H1 (cell line): ENCODE measurements at regions not wholly inside any gene's neighbourhood (a gene's known extent, or its start where the extent isn't known, plus 50 kb on each side); places are given as distances from the start of the nearest gene placed in this dataset.

Source experiments
- CHD2 ChIP-seq: IDR thresholded peaks from 2 replicates; pipeline ENCODE4 v1.6.1; 2012; ENCODE audit warnings: low read length, improper control_type of control experiment
- CREB1 ChIP-seq: IDR thresholded peaks from 2 replicates; pipeline ENCODE4 v1.6.1; 2012; ENCODE audit warnings: inconsistent platforms
- JUND ChIP-seq: IDR thresholded peaks from 2 replicates; pipeline ENCODE4 v1.6.1; 2011; ENCODE audit warnings: mild to moderate bottlenecking, improper control_type of control experiment, low read length
- POLR2A ChIP-seq, 2 experiments: IDR thresholded peaks; 1 replicate in 1 of 2; 2 replicates in 1 of 2; pipeline ENCODE4 v1.6.1; 2011; ENCODE audit warnings: low read depth in 2 of 2, low read length in 2 of 2, mild to moderate bottlenecking in 2 of 2; ENCODE audit errors: control extremely low read depth in 1 of 2
- POLR2AphosphoS5 ChIP-seq: IDR thresholded peaks from 2 replicates; pipeline ENCODE4 v1.6.1; 2011; ENCODE audit warnings: low read depth, low read length
- RFX5 ChIP-seq: IDR thresholded peaks from 2 replicates; pipeline ENCODE4 v1.6.1; 2011; ENCODE audit warnings: low read depth, low read length, improper control_type of control experiment, borderline replicate concordance
- RNF2 ChIP-seq: fragments of 200-900, 300-1000 bp; sonication (generic); IDR thresholded peaks from 2 replicates; pipeline ENCODE4 v1.7.1; 2016; ENCODE audit warnings: borderline replicate concordance, low read depth, mild to moderate bottlenecking, antibody characterized with exemption, low read length; ENCODE audit not compliant: poor library complexity, severe bottlenecking; ENCODE audit errors: missing control alignments
- RXRA ChIP-seq: IDR thresholded peaks from 2 replicates; pipeline ENCODE4 v1.6.1; 2011; ENCODE audit warnings: low read depth, mild to moderate bottlenecking, low read length, moderate library complexity; ENCODE audit not compliant: insufficient read depth
- SP2 ChIP-seq: IDR thresholded peaks from 2 replicates; pipeline ENCODE4 v1.6.1; 2012; ENCODE audit warnings: mild to moderate bottlenecking, low read length, inconsistent platforms
- SUZ12 ChIP-seq: fragments of 200-600 bp; sonication (generic); IDR thresholded peaks from 2 replicates; pipeline ENCODE4 v1.6.1; 2012; ENCODE audit warnings: mild to moderate bottlenecking, inconsistent platforms, low read length, moderate library complexity, mixed read lengths
- TAF1 ChIP-seq: IDR thresholded peaks from 2 replicates; pipeline ENCODE4 v1.6.1; 2011; ENCODE audit warnings: mild to moderate bottlenecking, low read depth, low read length
- TF ChIP-seq, protein P1 (sequence below), 3 experiments: IDR thresholded peaks; 1 replicate in 2 of 3; 2 replicates in 1 of 3; pipeline versions ENCODE4 v1.5.1 to v1.6.1; 2011; ENCODE audit warnings: low read length in 3 of 3, mild to moderate bottlenecking in 3 of 3, inconsistent platforms in 2 of 3, low read depth in 1 of 3, moderate library complexity in 1 of 3; ENCODE audit not compliant: insufficient read depth in 1 of 3; ENCODE audit errors: control extremely low read depth in 1 of 3
- TF ChIP-seq, protein P2 (sequence below): IDR thresholded peaks from 2 replicates; pipeline ENCODE4 v1.6.1; 2011; ENCODE audit warnings: low read depth, mild to moderate bottlenecking, low read length; ENCODE audit not compliant: insufficient read depth
- TF ChIP-seq, protein P3 (sequence below): IDR thresholded peaks from 2 replicates; pipeline ENCODE4 v1.6.1; 2012; ENCODE audit warnings: inconsistent platforms

DNA sequence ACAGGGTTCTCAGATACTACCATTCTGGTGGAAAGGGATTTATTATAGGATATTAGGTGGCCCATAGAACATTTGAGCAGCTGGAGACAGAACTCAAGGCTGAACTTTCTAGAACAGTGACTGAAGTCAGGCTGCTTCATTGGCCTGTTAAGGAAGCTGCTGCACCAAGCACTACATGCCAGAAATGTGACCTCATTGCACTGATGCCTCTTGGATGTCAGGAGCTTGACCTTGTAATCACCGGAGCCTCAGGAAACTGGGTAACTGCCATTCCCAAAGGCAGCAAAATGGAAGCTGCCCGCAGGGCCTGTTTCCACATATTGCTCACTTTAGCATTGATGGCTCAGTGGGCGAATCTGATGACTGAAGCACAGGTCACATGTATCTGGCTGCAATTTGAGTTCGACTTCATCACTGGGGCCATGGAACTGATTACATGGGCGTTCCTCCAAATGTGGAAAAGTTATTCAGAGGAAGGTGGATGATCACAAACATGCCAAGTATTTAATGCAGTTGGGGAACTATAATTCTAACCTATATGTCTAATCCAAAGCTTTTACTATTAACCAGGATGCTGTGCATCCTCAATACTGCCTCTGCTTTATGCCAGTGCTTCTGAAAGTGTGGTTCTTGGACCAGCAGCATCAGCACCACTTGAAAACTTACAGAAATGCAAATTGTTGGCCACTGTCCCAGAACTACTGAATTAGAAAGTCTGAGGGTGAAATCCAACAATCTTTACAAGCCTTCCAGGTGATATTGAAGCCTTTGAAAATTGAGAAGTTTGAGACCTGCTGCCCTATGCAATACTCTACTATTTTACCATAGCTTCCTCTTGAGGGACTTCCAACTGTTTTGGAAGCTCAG lies 337.2 kb upstream of the NAV3 start:
- TF ChIP-seq RNF2 (no peak), CHD2 (no peak), SP2 (no peak), POLR2AphosphoS5 (no peak), POLR2A (IDR thresholded peaks at IDR 0.05; ENCODE audit: control extremely low read depth in 1 of 2, low read depth in 2 of 2, low read length in 2 of 2) (no peak), CREB1 (no peak), TAF1 (no peak), RXRA (no peak), SUZ12 (no peak), RFX5 (no peak), JUND (no peak)
- TF ChIP-seq, protein P1, sequence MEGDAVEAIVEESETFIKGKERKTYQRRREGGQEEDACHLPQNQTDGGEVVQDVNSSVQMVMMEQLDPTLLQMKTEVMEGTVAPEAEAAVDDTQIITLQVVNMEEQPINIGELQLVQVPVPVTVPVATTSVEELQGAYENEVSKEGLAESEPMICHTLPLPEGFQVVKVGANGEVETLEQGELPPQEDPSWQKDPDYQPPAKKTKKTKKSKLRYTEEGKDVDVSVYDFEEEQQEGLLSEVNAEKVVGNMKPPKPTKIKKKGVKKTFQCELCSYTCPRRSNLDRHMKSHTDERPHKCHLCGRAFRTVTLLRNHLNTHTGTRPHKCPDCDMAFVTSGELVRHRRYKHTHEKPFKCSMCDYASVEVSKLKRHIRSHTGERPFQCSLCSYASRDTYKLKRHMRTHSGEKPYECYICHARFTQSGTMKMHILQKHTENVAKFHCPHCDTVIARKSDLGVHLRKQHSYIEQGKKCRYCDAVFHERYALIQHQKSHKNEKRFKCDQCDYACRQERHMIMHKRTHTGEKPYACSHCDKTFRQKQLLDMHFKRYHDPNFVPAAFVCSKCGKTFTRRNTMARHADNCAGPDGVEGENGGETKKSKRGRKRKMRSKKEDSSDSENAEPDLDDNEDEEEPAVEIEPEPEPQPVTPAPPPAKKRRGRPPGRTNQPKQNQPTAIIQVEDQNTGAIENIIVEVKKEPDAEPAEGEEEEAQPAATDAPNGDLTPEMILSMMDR (IDR thresholded peaks at IDR 0.05; ENCODE audit: control extremely low read depth in 1 of 3, insufficient read depth in 1 of 3, low read depth in 1 of 3, low read length in 3 of 3): no peak
- TF ChIP-seq, protein P2, sequence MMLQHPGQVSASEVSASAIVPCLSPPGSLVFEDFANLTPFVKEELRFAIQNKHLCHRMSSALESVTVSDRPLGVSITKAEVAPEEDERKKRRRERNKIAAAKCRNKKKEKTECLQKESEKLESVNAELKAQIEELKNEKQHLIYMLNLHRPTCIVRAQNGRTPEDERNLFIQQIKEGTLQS: no peak
- TF ChIP-seq, protein P3, sequence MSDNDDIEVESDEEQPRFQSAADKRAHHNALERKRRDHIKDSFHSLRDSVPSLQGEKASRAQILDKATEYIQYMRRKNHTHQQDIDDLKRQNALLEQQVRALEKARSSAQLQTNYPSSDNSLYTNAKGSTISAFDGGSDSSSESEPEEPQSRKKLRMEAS: no peak
